LNCaP clone FGC (cell line): ENCODE measurements at regions not wholly inside any gene's neighbourhood (a gene's known extent, or its start where the extent isn't known, plus 50 kb on each side); places are given as distances from the start of the nearest gene placed in this dataset.

ENCODE experiments used
- DNase-seq: peaks from one replicate; pipeline ENCODE4 v3.0.0-alpha.2; 2011; ENCODE audit warnings: low read depth
- H3K4me3 ChIP-seq: 2 replicates; pipeline ENCODE4 v1.5.1; 2011; ENCODE audit warnings: mild to moderate bottlenecking, low read depth, low read length, control low read depth
- CTCF ChIP-seq: IDR thresholded peaks from 2 replicates; pipeline ENCODE4 v1.5.1; 2012; ENCODE audit warnings: mild to moderate bottlenecking; ENCODE audit not compliant: control insufficient read depth, insufficient read depth; ENCODE audit errors: extremely low read depth

DNA sequence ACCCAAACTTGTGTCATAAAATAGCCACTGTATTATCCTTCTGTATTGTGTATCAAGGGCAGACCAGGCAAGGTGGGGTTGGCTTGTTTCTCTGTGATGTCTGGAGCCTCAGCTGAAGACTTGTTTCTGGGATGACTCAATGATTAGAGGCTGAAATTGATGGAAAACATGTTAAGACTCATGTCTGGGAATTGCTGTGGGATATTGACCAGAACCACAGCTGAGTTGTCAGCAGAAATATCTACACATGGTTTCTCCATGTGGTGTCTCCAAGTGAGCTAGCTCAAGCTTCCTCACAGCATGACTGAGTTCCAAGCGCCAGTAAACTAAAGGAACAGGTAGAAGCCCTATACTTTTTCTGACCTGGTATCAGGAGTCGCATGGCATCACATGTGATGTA is 128.5 kb upstream of the SYNDIG1 start:
- TF ChIP-seq CTCF, result no peak
- DNase-seq, result no peak

DNA sequence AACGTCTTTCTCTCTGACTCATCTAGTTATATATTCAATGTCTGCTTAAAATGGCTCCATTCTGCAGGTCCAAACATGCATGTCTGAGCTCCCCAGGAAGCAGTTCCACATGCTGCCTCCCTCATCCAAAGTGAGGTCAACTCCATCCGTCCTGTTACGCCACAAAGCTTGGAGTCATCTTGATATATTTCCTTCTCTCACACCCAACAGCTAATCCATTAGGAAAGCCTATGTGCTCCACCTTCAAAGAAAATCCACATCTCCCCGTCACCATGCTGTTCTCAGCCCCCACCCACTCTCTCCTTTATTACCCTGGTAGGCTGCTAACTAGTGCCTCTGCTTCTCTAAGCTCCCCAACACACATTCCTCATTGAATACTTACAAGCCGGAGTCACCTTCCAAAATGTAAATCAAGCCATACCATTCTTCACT is 130.2 kb upstream of the SYNDIG1 start:
- no peak for TF ChIP-seq CTCF
- no peak for DNase-seq

More for the DNA sequence above, 128.5 kb upstream of the SYNDIG1 start:
- no peak overlapping the region for H3K4me3 ChIP-seq

GRCh38 chr20:24337551-24337950 is 131.9 kb upstream of the SYNDIG1 start:
- no peak for DNase-seq
- TF ChIP-seq CTCF, result no peak
- H3K4me3 ChIP-seq, result no peak overlapping the region

More for the DNA sequence above, 130.2 kb upstream of the SYNDIG1 start:
- no peak overlapping the region for H3K4me3 ChIP-seq

DNA sequence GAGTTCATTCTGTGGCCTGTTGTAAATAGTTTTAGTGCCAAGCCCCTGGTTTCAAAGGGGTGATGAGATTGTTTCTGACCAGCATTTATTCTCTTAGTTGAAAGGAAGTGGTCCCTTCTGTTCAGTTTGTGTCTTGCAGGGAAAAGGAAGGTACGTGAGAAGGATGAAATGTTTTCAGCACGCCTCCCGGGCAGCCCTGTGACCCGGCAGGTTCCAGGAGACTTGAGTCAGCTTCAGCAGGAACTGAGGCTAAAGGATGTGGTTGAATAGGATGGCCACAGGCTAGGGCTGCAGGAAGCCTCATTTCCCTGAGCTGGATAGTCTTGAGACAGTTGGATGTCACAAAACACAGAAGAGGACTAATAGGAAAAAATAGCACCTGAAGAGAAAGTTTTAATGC is 132.4 kb upstream of the SYNDIG1 start:
- no peak overlapping the region for H3K4me3 ChIP-seq
- no peak for TF ChIP-seq CTCF
- no peak for DNase-seq

DNA sequence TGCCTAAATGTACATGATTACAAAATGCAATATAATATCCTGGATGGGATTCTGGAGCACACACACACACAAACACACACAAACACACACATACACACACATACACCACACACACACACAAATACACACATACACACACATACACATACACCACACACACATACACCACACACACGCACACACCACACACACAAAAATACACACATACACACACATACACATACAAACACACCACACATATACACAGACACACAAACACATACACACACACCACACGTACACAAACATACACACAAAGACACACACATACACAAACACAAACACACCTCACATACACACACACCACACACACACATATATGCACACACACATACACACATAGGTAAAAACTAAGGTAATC is 134.6 kb upstream of the SYNDIG1 start:
- TF ChIP-seq CTCF, result no peak
- no peak for DNase-seq
- H3K4me3 ChIP-seq, result no peak overlapping the region

DNA sequence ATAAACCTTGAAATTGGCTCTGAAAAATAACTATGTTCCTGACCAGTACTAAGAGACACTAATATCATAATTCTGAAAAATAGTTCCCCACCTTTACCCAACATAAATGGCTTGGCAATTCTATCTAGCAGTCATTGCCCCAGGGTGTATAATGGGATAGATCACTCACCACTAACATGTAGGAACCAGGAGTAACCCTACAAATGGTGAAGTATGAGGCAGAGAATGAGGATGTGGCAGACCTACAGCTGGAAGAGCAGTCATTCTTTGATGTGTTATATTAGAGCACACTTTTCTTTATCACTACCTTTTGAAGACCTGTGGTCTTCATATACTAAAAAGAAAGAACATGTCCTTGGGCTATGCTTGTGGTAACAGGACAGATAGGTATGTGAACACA is 136.5 kb upstream of the SYNDIG1 start:
- no peak for DNase-seq
- no peak for TF ChIP-seq CTCF
- H3K4me3 ChIP-seq, result no peak overlapping the region

- TF ChIP-seq CTCF, result no peak
- DNase-seq, result no peak
- H3K4me3 ChIP-seq, result no peak overlapping the region
These were observed 137.5 kb upstream of the SYNDIG1 start for GRCh38 chr20:24331939-24332338.
